ENCODE measurements at regions not wholly inside any gene's neighbourhood (a gene's known extent, or its start where the extent isn't known, plus 50 kb on each side); places are given as distances from the start of the nearest gene placed in this dataset.
"Not testable (repeated sequence)": the region's sequence is repeated elsewhere in the genome, so short reads cannot be mapped to it uniquely, and the experiment has no call there.

- no peaks in the 10 kb centered on the region for H3K4me1 ChIP-seq (ENCODE audit: control insufficient read depth in 2 of 2, insufficient read depth in 2 of 2, low read length in 2 of 2)
- H3K9ac ChIP-seq (ENCODE audit: low read depth in 1 of 2, low read length in 2 of 2), result no peak overlapping the region
- no peak overlapping the region for H3K27ac ChIP-seq (ENCODE audit: low read depth in 2 of 2, low read length in 2 of 2)
- H3K4me3 ChIP-seq (ENCODE audit: low read length in 2 of 2), result no peak overlapping the region
- no peaks in the 10 kb centered on the region for H3K36me3 ChIP-seq (ENCODE audit: control insufficient read depth in 2 of 2, insufficient read depth in 2 of 2, low read length in 2 of 2)
- peaks cover 0 to 3% of the 10 kb centered on the region in 2 donors for H3K27me3 ChIP-seq (ENCODE audit: control insufficient read depth in 2 of 2, insufficient read depth in 2 of 2, low read length in 2 of 2)
- no peaks in the 10 kb centered on the region for H3K9me3 ChIP-seq (ENCODE audit: control insufficient read depth in 2 of 2, low read length in 2 of 2)
Observed at GRCh38 chr19:30249911-30250310, 122.3 kb upstream of the ZNF536 start.

GRCh38 chr19:30252214-30252613 is 120.0 kb upstream of the ZNF536 start:
- no peak overlapping the region for H3K4me3 ChIP-seq (ENCODE audit: low read length in 2 of 2)
- H3K4me1 ChIP-seq (ENCODE audit: control insufficient read depth in 2 of 2, insufficient read depth in 2 of 2, low read length in 2 of 2), result no peaks in the 10 kb centered on the region
- H3K9ac ChIP-seq (ENCODE audit: low read depth in 1 of 2, low read length in 2 of 2), result no peak overlapping the region
- no peak overlapping the region for H3K27ac ChIP-seq (ENCODE audit: low read depth in 2 of 2, low read length in 2 of 2)
- no peaks in the 10 kb centered on the region for H3K36me3 ChIP-seq (ENCODE audit: control insufficient read depth in 2 of 2, insufficient read depth in 2 of 2, low read length in 2 of 2)
- peaks cover 0 to 3% of the 10 kb centered on the region in 2 donors for H3K27me3 ChIP-seq (ENCODE audit: control insufficient read depth in 2 of 2, insufficient read depth in 2 of 2, low read length in 2 of 2)
- no peaks in the 10 kb centered on the region for H3K9me3 ChIP-seq (ENCODE audit: control insufficient read depth in 2 of 2, low read length in 2 of 2)

- Histone ChIP-seq H3K4me3 (ENCODE audit: low read length in 2 of 2) (no peak overlapping the region), H3K4me1 (ENCODE audit: control insufficient read depth in 2 of 2, insufficient read depth in 2 of 2, low read length in 2 of 2) (no peaks in the 10 kb centered on the region), H3K9me3 (ENCODE audit: control insufficient read depth in 2 of 2, low read length in 2 of 2) (no peaks in the 10 kb centered on the region), H3K9ac (ENCODE audit: low read depth in 1 of 2, low read length in 2 of 2) (no peak overlapping the region), H3K27me3 (ENCODE audit: control insufficient read depth in 2 of 2, insufficient read depth in 2 of 2, low read length in 2 of 2) (peaks cover 0 to 6% of the 10 kb centered on the region in 2 donors), H3K36me3 (ENCODE audit: control insufficient read depth in 2 of 2, insufficient read depth in 2 of 2, low read length in 2 of 2) (no peaks in the 10 kb centered on the region), H3K27ac (ENCODE audit: low read depth in 2 of 2, low read length in 2 of 2) (no peak overlapping the region)
Observed at GRCh38 chr19:30253581-30253996, 118.6 kb upstream of the ZNF536 start.

GRCh38 chr19:30254158-30254557 is 118.0 kb upstream of the ZNF536 start:
- Histone ChIP-seq H3K9ac (ENCODE audit: low read depth in 1 of 2, low read length in 2 of 2) (no peak overlapping the region), H3K4me1 (ENCODE audit: control insufficient read depth in 2 of 2, insufficient read depth in 2 of 2, low read length in 2 of 2) (no peaks in the 10 kb centered on the region), H3K27ac (ENCODE audit: low read depth in 2 of 2, low read length in 2 of 2) (no peak overlapping the region), H3K36me3 (ENCODE audit: control insufficient read depth in 2 of 2, insufficient read depth in 2 of 2, low read length in 2 of 2) (no peaks in the 10 kb centered on the region), H3K9me3 (ENCODE audit: control insufficient read depth in 2 of 2, low read length in 2 of 2) (no peaks in the 10 kb centered on the region), H3K4me3 (ENCODE audit: low read length in 2 of 2) (no peak overlapping the region), H3K27me3 (ENCODE audit: control insufficient read depth in 2 of 2, insufficient read depth in 2 of 2, low read length in 2 of 2) (peaks cover 0 to 6% of the 10 kb centered on the region in 2 donors)

- Histone ChIP-seq H3K9ac (ENCODE audit: low read depth in 1 of 2, low read length in 2 of 2) (no peak overlapping the region), H3K4me1 (ENCODE audit: control insufficient read depth in 2 of 2, insufficient read depth in 2 of 2, low read length in 2 of 2) (no peaks in the 10 kb centered on the region), H3K9me3 (ENCODE audit: control insufficient read depth in 2 of 2, low read length in 2 of 2) (no peaks in the 10 kb centered on the region), H3K27me3 (ENCODE audit: control insufficient read depth in 2 of 2, insufficient read depth in 2 of 2, low read length in 2 of 2) (peaks cover 0 to 6% of the 10 kb centered on the region in 2 donors), H3K4me3 (ENCODE audit: low read length in 2 of 2) (no peak overlapping the region), H3K27ac (ENCODE audit: low read depth in 2 of 2, low read length in 2 of 2) (no peak overlapping the region), H3K36me3 (ENCODE audit: control insufficient read depth in 2 of 2, insufficient read depth in 2 of 2, low read length in 2 of 2) (no peaks in the 10 kb centered on the region)
Observed at GRCh38 chr19:30254789-30255188, 117.4 kb upstream of the ZNF536 start.

GRCh38 chr19:30255791-30256495 is 116.2 kb upstream of the ZNF536 start:
- H3K9ac ChIP-seq (ENCODE audit: low read depth in 1 of 2, low read length in 2 of 2), result no peak overlapping the region
- no peaks in the 10 kb centered on the region for H3K36me3 ChIP-seq (ENCODE audit: control insufficient read depth in 2 of 2, insufficient read depth in 2 of 2, low read length in 2 of 2)
- no peaks in the 10 kb centered on the region for H3K4me1 ChIP-seq (ENCODE audit: control insufficient read depth in 2 of 2, insufficient read depth in 2 of 2, low read length in 2 of 2)
- no peaks in the 10 kb centered on the region for H3K9me3 ChIP-seq (ENCODE audit: control insufficient read depth in 2 of 2, low read length in 2 of 2)
- H3K4me3 ChIP-seq (ENCODE audit: low read length in 2 of 2), result no peak overlapping the region
- H3K27ac ChIP-seq (ENCODE audit: low read depth in 2 of 2, low read length in 2 of 2), result no peak overlapping the region
- peaks cover 0 to 6% of the 10 kb centered on the region in 2 donors for H3K27me3 ChIP-seq (ENCODE audit: control insufficient read depth in 2 of 2, insufficient read depth in 2 of 2, low read length in 2 of 2)

GRCh38 chr19:30256496-30256850 is 115.7 kb upstream of the ZNF536 start:
- Histone ChIP-seq H3K9me3 (ENCODE audit: control insufficient read depth in 2 of 2, low read length in 2 of 2) (no peaks in the 10 kb centered on the region), H3K4me3 (ENCODE audit: low read length in 2 of 2) (no peak overlapping the region), H3K9ac (ENCODE audit: low read depth in 1 of 2, low read length in 2 of 2) (no peak overlapping the region), H3K27me3 (ENCODE audit: control insufficient read depth in 2 of 2, insufficient read depth in 2 of 2, low read length in 2 of 2) (peaks cover 0 to 3% of the 10 kb centered on the region in 2 donors), H3K36me3 (ENCODE audit: control insufficient read depth in 2 of 2, insufficient read depth in 2 of 2, low read length in 2 of 2) (no peaks in the 10 kb centered on the region), H3K27ac (ENCODE audit: low read depth in 2 of 2, low read length in 2 of 2) (no peak overlapping the region), H3K4me1 (ENCODE audit: control insufficient read depth in 2 of 2, insufficient read depth in 2 of 2, low read length in 2 of 2) (no peaks in the 10 kb centered on the region)

- Histone ChIP-seq H3K4me3 (ENCODE audit: low read length in 2 of 2) (no peak overlapping the region), H3K36me3 (ENCODE audit: control insufficient read depth in 2 of 2, insufficient read depth in 2 of 2, low read length in 2 of 2) (no peaks in the 10 kb centered on the region), H3K4me1 (ENCODE audit: control insufficient read depth in 2 of 2, insufficient read depth in 2 of 2, low read length in 2 of 2) (no peaks in the 10 kb centered on the region), H3K27ac (ENCODE audit: low read depth in 2 of 2, low read length in 2 of 2) (no peak overlapping the region), H3K27me3 (ENCODE audit: control insufficient read depth in 2 of 2, insufficient read depth in 2 of 2, low read length in 2 of 2) (no peaks in the 10 kb centered on the region), H3K9ac (ENCODE audit: low read depth in 1 of 2, low read length in 2 of 2) (no peak overlapping the region), H3K9me3 (ENCODE audit: control insufficient read depth in 2 of 2, low read length in 2 of 2) (no peaks in the 10 kb centered on the region)
Observed at GRCh38 chr19:30263830-30264381, 108.3 kb upstream of the ZNF536 start.

GRCh38 chr19:30265918-30266317 is 106.3 kb upstream of the ZNF536 start:
- not testable (repeated sequence) for H3K36me3 ChIP-seq (ENCODE audit: control insufficient read depth in 2 of 2, insufficient read depth in 2 of 2, low read length in 2 of 2)

GRCh38 chr19:30266687-30267086 is 105.5 kb upstream of the ZNF536 start:
- H3K27me3 ChIP-seq (ENCODE audit: control insufficient read depth in 2 of 2, insufficient read depth in 2 of 2, low read length in 2 of 2), result no peaks in the 10 kb centered on the region
- no peak overlapping the region for H3K27ac ChIP-seq (ENCODE audit: low read depth in 2 of 2, low read length in 2 of 2)
- H3K9me3 ChIP-seq (ENCODE audit: control insufficient read depth in 2 of 2, low read length in 2 of 2), result no peaks in the 10 kb centered on the region
- no peaks in the 10 kb centered on the region for H3K36me3 ChIP-seq (ENCODE audit: control insufficient read depth in 2 of 2, insufficient read depth in 2 of 2, low read length in 2 of 2)
- H3K4me1 ChIP-seq (ENCODE audit: control insufficient read depth in 2 of 2, insufficient read depth in 2 of 2, low read length in 2 of 2), result no peaks in the 10 kb centered on the region
- no peak overlapping the region for H3K9ac ChIP-seq (ENCODE audit: low read depth in 1 of 2, low read length in 2 of 2)
- no peak overlapping the region for H3K4me3 ChIP-seq (ENCODE audit: low read length in 2 of 2)

More at GRCh38 chr19:30265918-30266317, 106.3 kb upstream of the ZNF536 start:
- not testable (repeated sequence) for H3K4me1 ChIP-seq (ENCODE audit: control insufficient read depth in 2 of 2, insufficient read depth in 2 of 2, low read length in 2 of 2); H3K9ac ChIP-seq (ENCODE audit: low read depth in 1 of 2, low read length in 2 of 2); H3K27me3 ChIP-seq (ENCODE audit: control insufficient read depth in 2 of 2, insufficient read depth in 2 of 2, low read length in 2 of 2); H3K9me3 ChIP-seq (ENCODE audit: control insufficient read depth in 2 of 2, low read length in 2 of 2); H3K4me3 ChIP-seq (ENCODE audit: low read length in 2 of 2); H3K27ac ChIP-seq (ENCODE audit: low read depth in 2 of 2, low read length in 2 of 2)
